Stimulated activated CD8-positive, alpha-beta memory T cell treated with anti-CD3 and anti-CD28 coated beads, Interleukin-7, amount 100 ng/mL, for 4 hours (primary cell): ENCODE measurements at regions not wholly inside any gene's neighbourhood (a gene's known extent, or its start where the extent isn't known, plus 50 kb on each side); places are given as distances from the start of the nearest gene placed in this dataset.
"Not testable (repeated sequence)": the region's sequence is repeated elsewhere in the genome, so short reads cannot be mapped to it uniquely, and the experiment has no call there.

ENCODE experiments used
- DNase-seq, 2 donors: peaks; one replicate each; pipeline ENCODE4 v3.0.0-alpha.2; 2020; ENCODE audit warnings: low read depth in 2 of 2

DNA sequence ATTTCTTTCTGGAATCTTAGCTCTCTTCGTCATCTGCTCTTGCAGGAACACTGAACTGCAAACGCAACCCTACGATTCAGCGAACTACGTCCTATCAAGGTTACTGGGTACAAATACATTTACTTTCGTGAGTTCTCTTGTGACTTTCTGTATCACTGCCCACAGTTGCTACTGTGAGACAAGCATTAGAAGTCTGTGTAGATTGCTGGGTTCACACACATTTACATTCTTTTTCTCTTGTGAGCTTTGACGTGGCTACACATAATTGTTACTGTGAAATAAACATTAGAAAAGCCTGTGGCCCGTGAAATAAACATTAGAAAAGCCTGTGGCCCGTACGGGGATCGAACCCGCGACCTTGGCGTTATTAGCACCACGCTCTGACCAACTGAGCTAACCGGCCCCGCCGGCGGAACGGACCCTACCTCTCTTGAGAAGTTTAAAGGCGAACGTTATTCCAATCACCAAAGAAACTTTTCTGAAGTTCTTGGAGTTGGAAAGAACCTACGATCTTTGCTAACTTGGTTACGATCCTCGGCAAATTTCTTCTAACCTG lies 61.2 kb upstream of the ZNF322 start:
- not testable (repeated sequence) for DNase-seq

DNA sequence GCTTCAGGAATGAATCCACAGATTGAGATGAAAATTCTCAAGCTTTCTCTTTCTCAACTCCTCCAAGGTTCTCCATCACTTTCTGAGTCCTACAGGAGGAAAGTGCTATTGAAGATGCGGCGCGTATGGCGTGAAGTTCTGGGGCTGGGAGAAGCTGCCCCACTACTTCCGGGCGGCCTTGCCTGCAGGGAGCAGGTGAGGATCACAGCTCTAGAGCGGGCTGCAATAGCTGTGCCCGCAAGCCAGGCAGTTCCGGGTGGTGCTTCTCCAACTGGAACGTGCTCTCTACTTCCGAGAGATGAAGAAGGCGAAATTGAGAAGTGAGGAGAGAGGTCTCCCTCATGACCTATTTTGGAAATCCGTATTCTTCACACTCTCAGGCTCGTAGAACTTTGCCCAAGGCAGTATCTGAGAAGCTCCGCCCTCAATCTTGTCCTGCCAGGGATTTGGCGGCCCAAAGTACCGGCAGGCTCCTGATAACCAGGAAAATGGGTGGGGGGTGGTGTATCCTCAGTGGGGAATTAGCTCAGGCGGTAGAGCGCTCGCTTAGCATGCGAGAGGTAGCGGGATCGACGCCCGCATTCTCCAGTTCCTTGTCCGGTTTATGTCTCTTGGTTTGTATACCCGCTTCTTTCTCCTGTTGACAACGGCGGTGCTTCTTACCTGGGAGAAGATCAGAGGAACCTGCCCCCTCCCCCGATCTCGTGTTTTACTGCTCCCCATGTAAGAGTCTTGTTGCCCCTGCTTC lies 70.6 kb upstream of the ZNF322 start:
- DNase-seq = not testable (repeated sequence)

DNA sequence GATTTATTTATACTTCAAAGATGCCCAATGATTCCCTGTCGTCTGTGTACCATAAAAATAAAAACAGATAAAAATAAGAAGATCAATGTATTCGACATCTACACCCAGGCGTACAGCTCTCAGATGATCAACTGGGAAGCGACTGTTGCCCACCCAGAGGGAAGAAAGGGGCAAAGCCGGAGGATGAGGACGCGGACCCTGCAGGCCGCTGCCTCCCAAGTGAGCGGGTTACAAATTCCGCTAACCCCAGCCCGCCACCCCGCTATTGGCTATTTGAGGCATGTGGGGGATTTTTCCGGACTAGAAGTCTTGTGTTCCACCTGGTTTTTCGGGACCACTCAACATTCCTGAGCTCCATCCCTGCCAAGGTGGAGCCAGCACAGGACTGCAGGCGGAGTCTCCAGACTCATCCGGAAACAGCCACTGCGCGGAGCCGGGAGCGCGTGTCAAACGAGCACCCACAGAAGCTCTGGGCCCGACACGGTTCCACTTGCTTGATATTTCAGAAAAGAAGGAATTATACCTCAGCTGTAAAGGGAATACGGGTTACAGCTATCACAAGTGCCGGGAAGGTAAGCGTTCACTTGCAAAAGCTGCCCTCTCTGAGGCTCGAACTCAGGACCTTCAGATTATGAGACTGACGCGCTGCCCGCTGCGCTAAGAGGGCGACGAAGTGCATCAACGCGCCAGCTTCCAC lies 75.4 kb upstream of the ZNF322 start:
- DNase-seq = not testable (repeated sequence)

DNA sequence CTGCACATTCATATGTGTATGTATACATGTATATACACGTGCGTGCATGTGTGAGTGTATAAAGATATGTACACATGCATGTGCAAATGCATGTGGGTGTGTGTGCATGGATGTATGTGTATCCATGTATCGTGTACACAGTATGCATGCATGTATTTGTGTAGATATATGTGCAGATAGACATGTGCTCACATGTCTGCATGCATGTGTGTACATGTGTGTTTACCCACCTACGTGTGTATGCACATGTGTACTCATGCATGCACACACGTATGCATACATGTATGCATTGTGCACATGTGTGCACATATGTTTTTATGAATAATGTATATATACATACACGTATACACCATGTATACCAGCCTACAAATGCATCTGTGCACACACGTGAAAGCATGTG lies 80.3 kb upstream of the ZNF322 start:
- no peak for DNase-seq

DNA sequence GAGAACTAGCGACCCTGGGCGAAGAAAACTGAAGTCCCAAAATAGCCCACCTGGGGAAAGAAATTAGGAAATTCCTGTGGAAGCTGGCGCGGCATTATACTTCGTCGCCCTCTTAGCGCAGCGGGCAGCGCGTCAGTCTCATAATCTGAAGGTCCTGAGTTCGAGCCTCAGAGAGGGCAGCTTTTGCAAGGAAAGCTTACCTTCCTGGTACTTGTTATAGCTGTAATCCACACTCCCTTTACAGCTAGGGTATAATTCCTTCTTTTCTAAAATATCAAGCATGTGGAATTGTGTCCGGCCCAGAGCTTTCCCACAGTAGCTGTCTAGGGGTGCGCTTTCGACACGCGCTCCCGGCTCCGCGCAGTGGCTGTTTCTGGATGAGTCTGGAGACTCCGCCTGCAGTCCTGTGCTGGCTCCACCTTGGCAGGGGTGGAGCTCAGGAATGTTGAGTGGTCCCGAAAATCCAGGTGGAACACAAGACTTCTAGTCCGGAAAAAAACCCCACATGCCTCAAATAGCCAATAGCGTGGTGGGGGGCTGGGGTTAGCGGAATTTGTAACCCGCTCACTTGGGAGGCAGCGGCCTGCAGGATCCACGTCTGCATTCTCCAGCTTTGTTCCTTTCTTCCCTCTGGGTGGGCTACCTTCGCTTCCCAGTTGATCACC lies 83.7 kb upstream of the ZNF322 start:
- no peak for DNase-seq

DNA sequence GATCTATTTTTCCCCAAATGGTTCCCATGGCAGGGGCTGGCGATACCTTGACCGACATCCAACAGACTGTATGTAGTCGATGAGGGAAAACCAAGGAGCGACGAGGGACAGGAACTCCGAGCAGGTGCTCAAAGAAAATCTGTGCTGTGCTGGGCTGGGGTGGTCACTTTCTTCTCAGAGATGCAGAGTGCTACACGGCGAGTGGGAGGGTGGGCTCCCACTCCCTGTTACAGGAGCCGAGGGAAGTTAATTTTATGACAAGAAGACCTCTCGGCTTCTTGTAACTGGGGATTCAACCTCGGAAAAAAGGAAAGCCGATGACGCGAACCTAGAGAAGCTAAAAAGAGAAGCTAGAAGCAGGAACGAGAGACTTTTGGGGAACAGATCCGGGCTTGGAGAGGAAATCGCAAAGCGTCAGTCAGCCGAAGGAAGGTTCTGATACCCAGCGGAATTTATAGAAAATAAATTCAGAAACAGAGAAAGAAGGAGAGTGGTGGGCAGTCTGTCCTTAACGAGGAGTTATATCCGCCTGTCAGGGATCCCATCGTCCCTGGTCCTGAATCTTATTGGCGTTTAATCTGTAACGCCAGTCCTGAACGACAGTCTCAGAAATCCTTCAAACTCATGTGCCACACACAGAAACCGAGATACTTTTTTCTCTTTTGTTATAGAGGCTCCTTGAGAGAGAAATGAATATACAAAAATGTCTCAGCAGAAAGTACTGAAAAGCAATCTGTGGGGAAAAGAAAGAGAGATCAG lies 84.6 kb upstream of the ZNF322 start:
- DNase-seq = no peak

DNA sequence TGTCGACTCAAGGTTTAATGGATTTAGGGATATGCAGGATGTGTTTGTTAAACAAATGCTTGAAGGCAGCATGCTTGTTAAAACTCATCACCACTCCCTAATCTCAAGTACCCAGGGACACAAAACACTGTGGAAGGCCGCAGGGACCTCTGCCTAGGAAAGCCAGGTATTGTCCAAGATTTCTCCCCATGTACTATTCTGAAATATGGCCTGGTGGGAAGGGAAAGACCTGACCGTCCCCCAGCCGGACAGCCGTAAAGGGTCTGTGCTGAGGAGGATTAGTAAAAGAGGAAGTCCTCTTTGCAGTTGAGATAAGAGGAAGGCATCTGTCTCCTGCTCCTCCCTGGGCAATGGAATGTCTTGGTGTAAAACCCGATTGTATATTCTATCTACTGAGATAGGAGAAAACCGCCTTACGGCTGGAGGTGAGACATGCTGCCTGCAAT lies 85.3 kb upstream of the ZNF322 start:
- DNase-seq = not testable (repeated sequence)

DNA sequence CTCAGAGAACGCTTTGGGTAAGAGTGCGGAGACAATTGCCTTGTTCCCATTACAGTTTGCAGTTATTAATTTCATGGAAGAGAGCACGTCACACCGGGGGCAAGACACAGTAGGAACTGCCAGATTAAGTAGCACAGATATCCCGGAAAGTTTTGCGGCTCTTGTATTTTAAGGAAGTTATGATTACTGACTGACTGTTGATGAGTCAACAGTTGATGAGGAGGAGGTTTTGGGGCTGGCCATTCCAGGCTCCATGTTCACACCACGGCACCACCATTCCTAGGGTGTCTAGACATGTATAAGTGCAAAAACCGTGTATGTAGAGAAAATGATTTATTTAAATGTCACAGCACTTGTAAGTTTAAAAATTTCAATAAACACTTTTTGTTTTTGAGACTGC lies 86.4 kb upstream of the ZNF322 start:
- DNase-seq = not testable (repeated sequence)

DNA sequence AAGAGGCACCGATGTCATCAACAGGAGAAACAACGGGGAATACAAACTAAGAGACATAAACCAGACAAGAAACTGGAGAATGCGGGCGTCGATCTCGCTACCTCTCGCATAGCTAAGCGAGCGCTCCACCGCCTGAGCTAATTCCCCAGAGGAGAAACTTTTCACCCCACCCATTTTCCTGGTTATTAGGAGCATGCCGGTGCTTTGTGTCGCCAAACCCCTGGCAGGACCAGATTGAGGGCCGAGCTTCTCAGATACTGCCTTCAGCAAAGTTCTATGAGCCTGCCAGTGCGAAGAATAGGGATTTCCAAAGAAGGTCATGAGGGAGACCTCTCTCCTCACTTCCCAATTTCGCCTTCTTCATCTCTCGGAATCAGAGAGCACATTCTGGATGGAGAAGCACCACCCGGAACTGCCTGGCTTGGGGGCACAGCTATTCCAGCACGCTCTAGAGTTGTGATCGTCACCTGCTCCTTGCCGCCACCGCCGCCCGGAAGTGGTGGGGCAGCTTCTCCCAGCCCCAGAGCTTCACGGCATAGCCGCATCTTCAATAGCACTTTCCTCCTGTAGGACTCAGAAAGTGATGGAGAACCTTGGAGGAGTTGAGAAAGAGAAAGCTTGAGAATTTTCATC lies 89.7 kb upstream of the ZNF322 start:
- not testable (repeated sequence) for DNase-seq

DNA sequence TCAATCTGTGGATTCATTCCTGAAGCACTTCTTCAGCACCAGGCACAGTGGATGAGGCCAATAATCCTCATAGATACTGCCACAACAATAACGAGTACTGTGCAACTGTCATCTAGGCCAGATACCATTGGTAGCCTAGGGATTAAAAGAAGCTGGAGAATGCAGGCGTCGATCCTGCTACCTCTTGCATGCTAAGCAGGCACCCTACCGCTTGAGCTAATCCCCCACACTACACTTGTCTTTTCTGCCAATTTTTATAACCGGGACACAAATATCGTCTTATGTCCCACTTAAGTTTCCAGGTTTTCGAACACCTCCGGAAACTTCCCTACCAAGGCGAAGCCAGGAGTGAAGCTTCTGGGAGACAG lies 90.2 kb upstream of the ZNF322 start:
- not testable (repeated sequence) for DNase-seq

DNA sequence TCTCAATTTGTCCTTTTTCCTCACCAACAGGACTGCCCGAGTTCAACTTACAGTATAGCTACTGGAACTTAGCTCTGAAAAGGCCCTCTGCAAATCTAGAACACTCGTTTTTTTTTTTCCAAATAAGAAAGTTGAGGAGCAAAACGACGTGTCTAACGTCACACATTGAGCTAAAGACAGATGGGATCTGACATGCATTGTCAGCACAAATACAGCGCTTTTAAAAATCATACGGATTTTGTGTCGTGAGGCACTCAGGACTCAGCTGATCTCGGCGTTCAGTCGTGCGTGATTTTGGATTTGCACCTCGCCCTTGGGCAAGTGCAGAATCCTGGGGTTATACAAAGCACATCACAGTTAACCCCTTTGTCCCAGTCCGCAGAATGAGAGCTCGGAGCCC lies 94.7 kb upstream of the ZNF322 start:
- DNase-seq = no peak

DNA sequence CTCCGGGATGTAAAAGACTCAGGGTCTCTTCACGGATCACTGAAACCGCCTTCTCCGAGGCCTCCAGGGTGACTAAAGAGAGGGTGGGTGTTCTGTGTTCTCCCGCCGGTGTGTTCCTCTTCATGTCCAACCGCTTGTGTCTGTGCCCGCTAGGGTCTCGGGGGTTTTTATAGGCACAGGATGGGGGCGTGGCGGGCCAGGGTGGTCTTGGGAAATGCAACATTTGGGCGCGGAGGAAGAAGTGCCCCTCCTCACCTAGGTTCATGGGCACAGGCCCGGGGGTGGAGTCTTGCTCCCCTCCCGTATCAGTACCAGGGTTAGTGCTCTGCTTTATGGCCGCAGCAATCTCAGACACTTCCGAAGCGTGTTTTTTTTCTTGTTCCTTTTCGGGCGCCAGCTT lies 95.3 kb upstream of the ZNF322 start:
- DNase-seq = not testable (repeated sequence)

DNA sequence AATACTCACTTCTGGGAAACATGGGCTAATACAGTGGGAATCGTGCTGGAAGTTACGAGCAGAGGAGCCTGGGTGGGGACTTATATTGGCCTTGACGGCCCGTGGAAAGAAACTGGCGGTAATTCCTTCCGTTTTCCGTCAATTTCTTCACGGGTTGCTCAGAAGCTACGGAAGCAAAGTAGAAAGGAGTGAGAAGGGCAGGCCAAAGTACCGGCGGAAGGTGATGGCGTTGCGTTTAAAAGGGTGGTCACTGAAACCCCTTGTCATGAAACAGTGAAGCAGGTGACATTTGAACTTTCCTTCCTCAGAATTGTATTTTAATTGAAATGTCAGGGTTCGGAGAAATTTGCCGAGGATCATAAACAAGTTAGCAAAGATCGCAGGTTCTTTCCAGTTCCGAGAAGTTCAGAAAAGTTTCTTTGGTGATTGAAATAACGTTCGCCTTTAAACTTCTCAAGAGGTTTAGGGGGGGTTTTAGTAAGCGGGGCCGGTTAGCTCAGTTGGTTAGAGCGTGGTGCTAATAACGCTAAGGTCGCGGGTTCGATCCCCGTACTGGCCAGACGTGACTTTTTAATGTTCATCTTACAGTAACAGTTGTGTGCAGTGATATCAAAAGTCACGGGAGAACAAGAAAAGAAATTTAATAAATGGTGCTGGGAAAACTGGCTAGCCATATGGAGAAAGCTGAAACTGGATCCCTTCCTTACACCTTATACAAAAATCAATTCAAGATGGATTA lies 96.7 kb upstream of the ZNF322 start:
- not testable (repeated sequence) for DNase-seq

DNA sequence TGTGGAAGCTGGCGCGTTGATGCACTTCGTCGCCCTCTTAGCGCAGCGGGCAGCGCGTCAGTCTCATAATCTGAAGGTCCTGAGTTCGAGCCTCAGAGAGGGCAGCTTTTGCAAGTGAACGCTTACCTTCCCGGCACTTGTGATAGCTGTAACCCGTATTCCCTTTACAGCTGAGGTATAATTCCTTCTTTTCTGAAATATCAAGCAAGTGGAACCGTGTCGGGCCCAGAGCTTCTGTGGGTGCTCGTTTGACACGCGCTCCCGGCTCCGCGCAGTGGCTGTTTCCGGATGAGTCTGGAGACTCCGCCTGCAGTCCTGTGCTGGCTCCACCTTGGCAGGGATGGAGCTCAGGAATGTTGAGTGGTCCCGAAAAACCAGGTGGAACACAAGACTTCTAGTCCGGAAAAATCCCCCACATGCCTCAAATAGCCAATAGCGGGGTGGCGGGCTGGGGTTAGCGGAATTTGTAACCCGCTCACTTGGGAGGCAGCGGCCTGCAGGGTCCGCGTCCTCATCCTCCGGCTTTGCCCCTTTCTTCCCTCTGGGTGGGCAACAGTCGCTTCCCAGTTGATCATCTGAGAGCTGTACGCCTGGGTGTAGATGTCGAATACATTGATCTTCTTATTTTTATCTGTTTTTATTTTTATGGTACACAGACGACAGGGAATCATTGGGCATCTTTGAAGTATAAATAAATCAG lies 106.8 kb upstream of the ZNF322 start:
- not testable (repeated sequence) for DNase-seq

DNA sequence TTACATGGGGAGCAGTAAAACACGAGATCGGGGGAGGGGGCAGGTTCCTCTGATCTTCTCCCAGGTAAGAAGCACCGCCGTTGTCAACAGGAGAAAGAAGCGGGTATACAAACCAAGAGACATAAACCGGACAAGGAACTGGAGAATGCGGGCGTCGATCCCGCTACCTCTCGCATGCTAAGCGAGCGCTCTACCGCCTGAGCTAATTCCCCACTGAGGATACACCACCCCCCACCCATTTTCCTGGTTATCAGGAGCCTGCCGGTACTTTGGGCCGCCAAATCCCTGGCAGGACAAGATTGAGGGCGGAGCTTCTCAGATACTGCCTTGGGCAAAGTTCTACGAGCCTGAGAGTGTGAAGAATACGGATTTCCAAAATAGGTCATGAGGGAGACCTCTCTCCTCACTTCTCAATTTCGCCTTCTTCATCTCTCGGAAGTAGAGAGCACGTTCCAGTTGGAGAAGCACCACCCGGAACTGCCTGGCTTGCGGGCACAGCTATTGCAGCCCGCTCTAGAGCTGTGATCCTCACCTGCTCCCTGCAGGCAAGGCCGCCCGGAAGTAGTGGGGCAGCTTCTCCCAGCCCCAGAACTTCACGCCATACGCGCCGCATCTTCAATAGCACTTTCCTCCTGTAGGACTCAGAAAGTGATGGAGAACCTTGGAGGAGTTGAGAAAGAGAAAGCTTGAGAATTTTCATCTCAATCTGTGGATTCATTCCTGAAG lies 111.6 kb upstream of the ZNF322 start:
- DNase-seq = not testable (repeated sequence)

DNA sequence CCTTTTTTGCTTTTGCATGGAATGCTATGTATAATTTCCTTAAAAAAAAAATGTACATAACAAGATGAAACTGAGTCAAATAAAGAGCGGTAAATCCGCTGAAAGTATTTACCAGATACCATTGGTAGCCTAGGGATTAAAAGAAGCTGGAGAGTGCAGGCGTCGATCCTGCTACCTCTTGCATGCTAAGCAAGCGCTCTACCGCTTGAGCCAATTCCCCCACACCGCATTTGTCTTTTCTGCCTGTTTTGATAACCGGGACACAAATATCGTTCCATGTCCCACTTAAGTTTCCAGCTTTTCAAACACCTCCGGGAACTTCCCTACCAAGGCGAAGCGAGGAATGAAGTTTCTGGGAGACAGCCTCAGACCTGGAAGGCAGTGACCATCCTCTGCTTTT lies 113.9 kb upstream of the ZNF322 start:
- not testable (repeated sequence) for DNase-seq

DNA sequence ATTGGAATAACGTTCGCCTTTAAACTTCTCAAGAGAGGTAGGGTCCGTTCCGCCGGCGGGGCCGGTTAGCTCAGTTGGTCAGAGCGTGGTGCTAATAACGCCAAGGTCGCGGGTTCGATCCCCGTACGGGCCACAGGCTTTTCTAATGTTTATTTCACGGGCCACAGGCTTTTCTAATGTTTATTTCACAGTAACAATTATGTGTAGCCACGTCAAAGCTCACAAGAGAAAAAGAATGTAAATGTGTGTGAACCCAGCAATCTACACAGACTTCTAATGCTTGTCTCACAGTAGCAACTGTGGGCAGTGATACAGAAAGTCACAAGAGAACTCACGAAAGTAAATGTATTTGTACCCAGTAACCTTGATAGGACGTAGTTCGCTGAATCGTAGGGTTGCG lies 121.0 kb upstream of the ZNF322 start:
- DNase-seq = not testable (repeated sequence)

DNA sequence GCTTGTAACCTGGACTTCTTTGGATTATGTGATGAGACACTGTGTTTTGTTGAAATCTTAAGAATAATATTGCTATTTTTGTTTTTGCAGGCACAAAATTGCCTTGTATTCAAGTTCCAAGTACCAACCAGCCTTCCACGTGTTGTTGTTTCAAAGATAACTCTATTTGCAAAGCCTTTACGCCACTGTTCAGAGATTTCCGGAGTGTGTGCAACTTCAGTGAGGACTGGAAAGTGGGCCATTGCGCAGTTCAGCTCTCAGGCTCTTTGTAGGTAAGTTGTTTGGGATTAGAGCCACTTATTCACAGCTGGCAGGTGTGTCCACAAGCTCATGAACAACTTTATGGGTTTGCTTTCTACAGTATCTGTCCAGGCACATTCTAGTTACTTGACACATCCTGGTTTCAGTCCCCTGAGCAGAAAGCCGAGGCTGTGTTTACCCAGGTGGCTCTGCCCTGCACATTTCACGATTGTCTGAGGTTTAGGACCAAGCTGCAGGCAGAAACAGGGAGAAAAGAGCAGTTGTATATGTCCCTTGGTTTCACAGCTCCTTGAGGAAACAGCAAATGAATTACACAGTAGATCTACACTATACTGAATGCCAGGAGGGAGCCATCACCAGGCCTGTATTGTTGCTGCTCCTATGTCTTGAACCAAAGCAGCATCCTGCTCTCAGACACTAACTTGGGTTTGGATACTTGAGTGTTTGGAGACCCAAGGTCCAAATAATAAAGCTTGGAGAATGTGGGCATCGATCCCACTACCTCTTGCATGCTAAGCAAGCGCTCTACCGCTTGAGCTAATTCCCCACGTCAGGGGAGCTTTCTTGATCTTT lies 136.1 kb upstream of the ZNF322 start:
- not testable (repeated sequence) for DNase-seq
